Ramos (cell line): ENCODE measurements at regions not wholly inside any gene's neighbourhood (a gene's known extent, or its start where the extent isn't known, plus 50 kb on each side); places are given as distances from the start of the nearest gene placed in this dataset.

ENCODE experiments used
- in situ Hi-C: fragments of 300-500 bp; cut with MboI; formaldehyde crosslinking; loops from one replicate; pipeline ENCODE4 v1.14.3; 2022; ENCODE audit warnings: low sequenced_read_pairs; ENCODE audit not compliant: unreplicated experiment

GRCh38 chr3:176934698-176935097 is 262.6 kb downstream of the TBL1XR1 start:
- in situ Hi-C loops: loop anchor here (25.0 kb wide), 1 partner anchor 422 kb away; no protein-coding TSS in a partner anchor

GRCh38 chr3:176933704-176934103 is 263.6 kb downstream of the TBL1XR1 start:
- in situ Hi-C loops: loop anchor here (25.0 kb wide), 1 partner anchor 421 kb away; no protein-coding TSS in a partner anchor

- in situ Hi-C loops: loop anchor here (25.0 kb wide), 1 partner anchor 420 kb away; no protein-coding TSS in a partner anchor
Observed at GRCh38 chr3:176932433-176932832, 264.8 kb downstream of the TBL1XR1 start.

GRCh38 chr3:176931991-176932390 is 265.3 kb downstream of the TBL1XR1 start:
- in situ Hi-C loops: loop anchor here (25.0 kb wide), 1 partner anchor 420 kb away; no protein-coding TSS in a partner anchor

- in situ Hi-C loops: loop anchor here (25.0 kb wide), 1 partner anchor 419 kb away; no protein-coding TSS in a partner anchor
Observed at GRCh38 chr3:176930942-176931341, 266.3 kb downstream of the TBL1XR1 start.

DNA sequence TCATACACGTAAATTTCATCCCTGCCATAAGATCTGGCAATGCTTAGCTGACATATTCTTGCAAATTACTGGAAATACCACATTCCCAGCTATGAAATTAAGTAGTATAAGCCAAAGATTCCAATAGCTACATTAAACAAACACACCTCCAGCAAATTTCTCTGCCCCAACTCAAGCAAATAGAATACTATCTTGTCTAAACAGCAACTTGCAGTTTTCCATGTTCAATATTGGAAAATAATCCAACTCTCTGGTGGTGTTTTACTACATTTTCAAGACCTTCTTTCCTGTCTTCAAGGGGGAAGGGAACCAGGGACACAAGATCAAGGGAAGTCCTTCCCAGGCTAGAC is 268.7 kb downstream of the TBL1XR1 start:
- in situ Hi-C loops: loop anchor here (25.0 kb wide), 1 partner anchor 416 kb away; no protein-coding TSS in a partner anchor

- in situ Hi-C loops: loop anchor here (25.0 kb wide), 1 partner anchor 416 kb away; no protein-coding TSS in a partner anchor
Observed at GRCh38 chr3:176927706-176928581, 269.3 kb downstream of the TBL1XR1 start.

DNA sequence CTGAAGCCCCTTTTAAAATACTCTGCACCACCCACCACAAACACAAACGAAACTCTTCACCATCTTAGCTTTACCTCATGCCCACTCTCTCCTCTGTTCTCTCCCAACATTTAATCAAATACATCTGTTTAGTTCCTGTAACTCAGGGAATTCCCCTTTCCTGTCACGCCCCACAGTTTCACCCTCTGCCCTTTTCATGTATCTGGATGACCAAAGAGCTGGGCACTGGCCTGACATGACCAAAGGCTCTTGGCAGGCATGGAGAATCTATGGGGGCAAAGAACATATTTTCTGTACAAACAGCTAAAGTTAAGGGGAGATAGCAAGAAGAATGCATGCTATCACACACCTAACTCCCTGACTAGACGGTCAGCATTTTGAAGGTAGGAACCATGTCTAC is 270.0 kb downstream of the TBL1XR1 start:
- in situ Hi-C loops: loop anchor here (25.0 kb wide), 1 partner anchor 415 kb away; no protein-coding TSS in a partner anchor

DNA sequence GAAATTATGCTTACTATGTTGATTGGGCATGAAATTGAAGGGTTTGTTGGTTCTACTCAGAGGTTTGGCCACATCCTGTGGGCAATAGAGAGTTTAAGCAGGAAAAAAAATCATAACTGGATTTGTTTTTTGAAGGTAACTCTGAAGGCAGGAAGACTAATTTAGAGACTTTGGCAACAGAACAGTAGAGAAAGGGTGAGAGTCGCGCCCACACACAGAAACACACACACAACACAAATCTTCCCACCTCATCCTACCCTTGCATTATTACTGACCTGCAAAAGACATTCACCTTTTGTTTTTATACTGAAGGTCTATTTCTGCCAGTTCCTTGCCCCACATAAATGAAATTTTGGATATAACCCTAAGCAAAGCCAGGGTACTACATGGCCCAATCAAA is 270.6 kb downstream of the TBL1XR1 start:
- in situ Hi-C loops: loop anchor here (25.0 kb wide), 1 partner anchor 414 kb away; no protein-coding TSS in a partner anchor

- in situ Hi-C loops: loop anchor here (25.0 kb wide), 1 partner anchor 414 kb away; no protein-coding TSS in a partner anchor
Observed at GRCh38 chr3:176926034-176926433, 271.2 kb downstream of the TBL1XR1 start.

DNA sequence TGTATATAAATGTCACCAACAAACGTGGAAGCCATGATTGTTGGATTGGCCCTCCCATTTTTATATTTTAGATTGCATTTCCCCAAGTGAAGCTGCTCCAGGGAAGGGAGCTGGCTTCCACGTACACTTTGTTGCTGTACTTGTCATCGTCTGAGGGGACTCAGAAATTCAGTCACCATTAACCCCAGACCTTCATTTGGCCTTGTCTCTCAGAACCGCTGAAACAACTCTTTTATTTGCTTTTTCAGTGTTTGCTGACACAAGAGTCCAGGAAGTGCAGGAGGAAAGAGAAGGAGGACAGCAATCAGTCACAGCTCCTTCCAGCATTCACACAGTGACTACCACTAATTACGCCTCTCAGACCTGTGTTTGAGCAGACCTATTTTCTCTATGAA is 276.5 kb downstream of the TBL1XR1 start:
- in situ Hi-C loops: no loop called here

DNA sequence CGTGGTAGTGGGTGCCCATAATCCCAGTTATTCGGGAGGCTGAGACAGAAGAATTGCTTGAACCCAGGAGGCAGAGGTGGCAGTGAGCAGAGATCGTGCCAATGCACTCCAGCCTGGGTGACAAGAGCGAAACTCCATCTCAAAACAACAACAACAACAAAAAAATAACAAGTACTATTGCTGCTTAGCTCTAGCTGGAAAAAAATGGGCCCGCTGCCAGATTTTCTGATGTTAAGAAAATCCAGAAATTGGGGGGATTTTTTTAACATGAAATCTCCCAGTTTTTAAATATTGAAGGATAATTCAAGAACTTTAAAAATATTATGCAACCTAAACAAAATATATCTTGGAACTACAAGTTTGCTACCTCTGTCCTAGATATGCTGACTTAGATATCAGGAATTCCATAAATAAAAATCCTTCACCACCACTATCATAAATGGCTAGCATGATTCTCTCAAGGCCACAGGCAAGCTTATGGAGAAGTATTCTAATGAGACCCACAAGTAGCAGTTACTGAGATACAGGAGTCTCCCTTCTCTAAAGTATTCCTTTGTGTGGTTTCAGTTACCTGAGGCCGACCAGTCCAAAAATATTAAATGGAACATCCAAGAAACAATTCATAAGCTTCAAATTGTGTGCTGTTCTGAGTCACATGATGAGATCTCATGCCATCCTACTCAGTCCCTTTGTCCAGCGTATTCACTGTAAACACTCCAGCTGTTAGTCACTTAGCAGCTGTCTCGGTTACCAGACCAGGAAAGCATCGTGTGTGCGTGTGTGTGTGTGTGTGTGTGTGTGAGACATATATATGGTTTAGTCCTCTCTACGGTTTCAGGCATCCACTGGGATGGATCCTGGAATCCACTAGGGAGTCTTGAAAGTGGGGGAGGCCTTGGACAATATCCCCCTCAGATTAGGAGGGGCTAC is 277.2 kb downstream of the TBL1XR1 start:
- in situ Hi-C loops: no loop called here

- in situ Hi-C loops: no loop called here
Observed at GRCh38 chr3:176916777-176917176, 280.5 kb downstream of the TBL1XR1 start.

DNA sequence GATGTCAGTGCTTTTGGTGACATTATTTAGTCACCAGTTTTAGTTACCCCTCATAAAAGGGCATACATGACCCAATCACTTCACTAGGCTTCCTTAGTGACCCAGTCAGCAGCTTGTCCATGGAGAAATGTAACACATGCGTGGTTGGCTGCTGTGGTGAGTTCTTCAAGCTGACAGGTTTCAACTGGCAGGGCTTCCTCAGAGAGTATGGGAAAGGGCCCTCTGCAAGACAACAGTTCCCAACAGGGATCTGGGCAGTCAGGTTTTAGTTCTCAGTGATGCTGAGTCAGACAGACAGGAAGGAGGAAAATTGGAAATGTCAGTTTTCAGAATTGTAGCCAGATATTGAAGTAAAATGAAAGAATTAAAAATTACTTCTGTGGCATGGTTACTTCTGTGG is 282.5 kb downstream of the TBL1XR1 start:
- in situ Hi-C loops: no loop called here

- in situ Hi-C loops: no loop called here
Observed at GRCh38 chr3:176911579-176911978, 285.7 kb downstream of the TBL1XR1 start.

- in situ Hi-C loops: no loop called here
Observed at GRCh38 chr3:176909044-176909443, 288.2 kb downstream of the TBL1XR1 start.

DNA sequence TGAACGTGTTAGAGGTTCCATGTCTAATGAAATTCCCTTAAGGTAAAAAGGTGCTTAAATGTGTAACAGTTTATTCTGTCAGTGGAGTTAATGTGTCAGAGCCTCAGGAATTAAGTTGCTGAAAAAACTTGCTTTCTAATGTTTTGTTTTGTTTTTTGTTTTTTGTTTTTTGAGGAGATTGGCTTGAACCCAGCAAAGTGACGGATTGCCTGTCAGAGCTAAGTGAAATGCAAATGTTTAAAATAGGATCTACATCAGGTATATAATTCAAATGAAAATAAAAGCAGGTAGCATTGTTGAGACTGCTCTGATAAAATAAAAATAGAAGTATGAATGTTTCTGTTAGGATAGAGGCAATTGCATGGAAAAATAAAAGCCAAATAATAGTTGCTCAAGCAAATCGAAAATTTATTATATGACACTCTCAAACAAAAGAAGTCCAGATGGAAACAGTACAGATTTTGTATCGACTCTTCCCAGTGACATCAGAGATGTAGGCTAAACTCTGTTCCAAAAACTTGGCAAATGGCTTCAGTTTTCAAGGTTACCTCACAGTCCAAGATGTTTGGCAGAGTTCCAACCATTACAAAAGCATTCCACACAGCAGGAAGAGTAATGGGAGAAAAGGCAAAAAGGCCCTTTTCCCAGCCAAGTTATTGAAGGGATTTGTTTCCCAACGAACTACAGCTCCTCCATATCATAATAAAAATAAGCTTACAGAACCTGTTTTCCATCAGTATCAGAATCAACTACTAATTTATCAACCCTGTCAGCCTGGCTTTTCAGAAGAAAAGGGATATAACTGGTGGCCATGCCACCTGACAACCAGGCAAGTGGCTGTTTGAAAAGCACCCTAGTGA is 291.0 kb downstream of the TBL1XR1 start:
- in situ Hi-C loops: no loop called here

DNA sequence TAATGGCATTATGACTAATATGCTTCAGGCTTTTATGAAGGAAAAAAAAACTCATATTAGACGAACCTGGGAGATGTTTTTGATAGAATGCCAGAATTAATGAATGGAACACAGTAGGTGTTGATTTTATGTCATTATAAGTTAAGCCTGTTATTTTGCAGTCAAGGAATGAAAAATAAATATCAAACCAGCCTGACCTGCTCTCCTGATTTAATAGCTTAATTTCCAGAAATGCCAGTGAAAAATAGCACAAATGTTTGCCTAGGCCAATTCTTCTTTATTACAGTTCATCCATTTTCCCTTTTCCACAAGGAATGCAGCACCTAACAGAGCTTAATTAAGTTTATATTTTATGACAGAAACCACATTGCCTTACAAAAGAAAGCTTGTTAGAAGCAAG is 292.0 kb downstream of the TBL1XR1 start:
- in situ Hi-C loops: no loop called here

DNA sequence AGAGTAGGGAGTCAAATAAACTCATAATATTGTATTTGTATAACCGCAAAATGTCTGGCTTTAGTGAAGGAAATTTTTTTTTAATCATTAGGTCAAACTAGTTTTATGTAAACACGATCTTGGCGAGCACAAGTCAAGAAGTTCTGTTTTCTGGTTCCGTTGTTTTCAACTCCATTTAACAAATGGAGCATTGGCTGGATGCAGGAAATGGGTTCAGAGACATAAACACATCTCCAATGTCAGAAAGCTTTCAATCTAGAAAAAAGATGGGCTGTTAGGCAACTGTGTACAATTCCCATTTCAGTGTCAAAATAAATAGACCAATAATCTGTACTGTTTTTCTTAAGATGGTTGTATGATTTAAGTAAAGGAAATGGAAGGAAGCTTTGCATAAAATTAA is 292.8 kb downstream of the TBL1XR1 start:
- in situ Hi-C loops: no loop called here

- in situ Hi-C loops: no loop called here
Observed at GRCh38 chr3:176896640-176897039, 300.6 kb downstream of the TBL1XR1 start.
